ENCODE measurements at regions not wholly inside any gene's neighbourhood (a gene's known extent, or its start where the extent isn't known, plus 50 kb on each side); places are given as distances from the start of the nearest gene placed in this dataset.

GRCh38 chr14:28596391-28596790, 170.2 kb upstream of the FOXG1 start:
- TF ChIP-seq CTCF (conservative IDR thresholded peaks at IDR 0.05; ENCODE audit: low read depth, low read length) = no peak
- TF ChIP-seq EZH2 (IDR thresholded peaks at IDR 0.05; ENCODE audit: borderline replicate concordance, low read depth, low read length, poor library complexity, severe bottlenecking) = no peak

Data from A673 (cell line).